HEK293 (cell line): ENCODE measurements at regions not wholly inside any gene's neighbourhood (a gene's known extent, or its start where the extent isn't known, plus 50 kb on each side); places are given as distances from the start of the nearest gene placed in this dataset.

Experiments used
- CTCF ChIA-PET: fragments of 350-600 bp; formaldehyde crosslinking; extraction: SDS; loops from one replicate; lab custom pipeline; 2021; ENCODE audit warnings: antibody characterized with exemption; lab: Yijun Ruan, JAX
- POLR2A ChIA-PET: fragments of 300-600 bp; formaldehyde crosslinking; extraction: SDS; loops from one replicate; lab custom pipeline; 2020; ENCODE audit warnings: antibody characterized with exemption, inconsistent platforms; lab: Yijun Ruan, JAX
- H3K27ac ChIP-seq: fragments of 200-500 bp; sonication (Bioruptor generic); 2 replicates; pipeline ENCODE4 v1.5.1; 2014; ENCODE audit warnings: low read depth, low read length, control low read depth, inconsistent platforms; ENCODE audit errors: extremely low read depth
- H3K36me3 ChIP-seq, 2 experiments: fragments of 200-500 bp in 1 of 2; sonication (Bioruptor generic) in 1 of 2; 1 replicate in 1 of 2; 2 replicates in 1 of 2; pipeline ENCODE4 v1.5.1; 2014 to 2017; ENCODE audit warnings: inconsistent platforms in 2 of 2, low read length in 2 of 2; ENCODE audit not compliant: control insufficient read depth in 2 of 2, insufficient read depth in 1 of 2
- H3K4me1 ChIP-seq: fragments of 200-500 bp; sonication (Bioruptor generic); 2 replicates; pipeline ENCODE4 v1.5.1; 2014; ENCODE audit warnings: mild to moderate bottlenecking, low read length, inconsistent platforms; ENCODE audit not compliant: control insufficient read depth, insufficient read depth
- H3K4me3 ChIP-seq: 2 replicates; pipeline ENCODE4 v1.5.1; 2011; ENCODE audit warnings: low read depth, mild to moderate bottlenecking, control low read depth, low read length, moderate library complexity
- H3K9me3 ChIP-seq: fragments of 200-500 bp; sonication (Bioruptor generic); 2 replicates; pipeline ENCODE4 v1.5.1; 2014; ENCODE audit warnings: low read depth, low read length, inconsistent platforms; ENCODE audit not compliant: control insufficient read depth, insufficient read depth
- GLI4 ChIP-seq: fragments of 450-650 bp; formaldehyde crosslinking; IDR thresholded peaks from 2 replicates; pipeline ENCODE4 v1.5.1; 2016; ENCODE audit warnings: missing biosample characterization, missing genetic modification characterization
- OSR2 ChIP-seq: fragments of 450-650 bp; formaldehyde crosslinking; IDR thresholded peaks from 2 replicates; pipeline ENCODE4 v1.5.1; 2016; ENCODE audit warnings: missing biosample characterization, missing genetic modification characterization
- OVOL3 ChIP-seq: fragments of 450-650 bp; formaldehyde crosslinking; IDR thresholded peaks from 2 replicates; pipeline ENCODE4 v1.5.1; 2016; ENCODE audit warnings: missing biosample characterization, missing genetic modification characterization
- PRDM6 ChIP-seq: fragments of 450-650 bp; formaldehyde crosslinking; IDR thresholded peaks from 2 replicates; pipeline ENCODE4 v1.5.1; 2017; ENCODE audit warnings: missing biosample characterization, missing genetic modification characterization
- ZBTB20 ChIP-seq: fragments of 450-650 bp; formaldehyde crosslinking; IDR thresholded peaks from 2 replicates; pipeline ENCODE4 v1.5.1; 2016; ENCODE audit warnings: missing biosample characterization, missing genetic modification characterization
- ZFHX2 ChIP-seq: fragments of 450-650 bp; formaldehyde crosslinking; conservative IDR thresholded peaks from 2 replicates; pipeline ENCODE4 v1.5.1; 2016; ENCODE audit warnings: missing biosample characterization, missing genetic modification characterization
- ZIC2 ChIP-seq: fragments of 450-650 bp; formaldehyde crosslinking; IDR thresholded peaks from 2 replicates; pipeline ENCODE4 v1.5.1; 2016; ENCODE audit warnings: missing biosample characterization, missing genetic modification characterization
- ZNF530 ChIP-seq: fragments of 450-650 bp; formaldehyde crosslinking; IDR thresholded peaks from 2 replicates; pipeline ENCODE4 v1.5.1; 2016; ENCODE audit warnings: low read depth, missing biosample characterization, missing genetic modification characterization
- ZNF624 ChIP-seq: fragments of 450-650 bp; formaldehyde crosslinking; IDR thresholded peaks from 2 replicates; pipeline ENCODE4 v1.5.1; 2017; ENCODE audit warnings: missing biosample characterization, missing genetic modification characterization
- ZNF658 ChIP-seq: fragments of 450-650 bp; formaldehyde crosslinking; IDR thresholded peaks from 2 replicates; pipeline ENCODE4; 2016; ENCODE audit warnings: missing biosample characterization, missing genetic modification characterization
- ZNF777 ChIP-seq: fragments of 450-650 bp; formaldehyde crosslinking; IDR thresholded peaks from 2 replicates; pipeline ENCODE4 v1.5.1; 2017; ENCODE audit warnings: missing biosample characterization, missing genetic modification characterization, borderline replicate concordance
- ZNF785 ChIP-seq: fragments of 450-650 bp; formaldehyde crosslinking; IDR thresholded peaks from 2 replicates; pipeline ENCODE4 v1.5.1; 2016; ENCODE audit warnings: missing biosample characterization, missing genetic modification characterization
- ZSCAN4 ChIP-seq: fragments of 450-650 bp; formaldehyde crosslinking; IDR thresholded peaks from 2 replicates; pipeline ENCODE4 v1.5.1; 2017; ENCODE audit warnings: missing biosample characterization, missing genetic modification characterization
- TF ChIP-seq, protein P1 (sequence below): fragments of 450-650 bp; formaldehyde crosslinking; IDR thresholded peaks from 2 replicates; pipeline ENCODE4 v1.5.1; 2016; ENCODE audit warnings: missing biosample characterization, missing genetic modification characterization, low read depth
- TF ChIP-seq, protein P2 (sequence below): fragments of 450-650 bp; formaldehyde crosslinking; IDR thresholded peaks from 2 replicates; pipeline ENCODE4 v1.5.0; 2017; ENCODE audit warnings: missing biosample characterization, missing genetic modification characterization, borderline replicate concordance

GRCh38 chr17:13958773-13959172 is 110.5 kb upstream of the COX10 start:
- Histone ChIP-seq H3K9me3 (no peaks in the 10 kb centered on the region), H3K36me3 (no peaks in the 10 kb centered on the region), H3K4me3 (no peak overlapping the region), H3K4me1 (peaks cover 10% of the 10 kb centered on the region), H3K27ac (no peak overlapping the region)
- TF ChIP-seq PRDM6 (tag by site-specific recombination) = peak; percentile 59
- no peak for TF ChIP-seq ZNF624 (tag by site-specific recombination)
- TF ChIP-seq, protein P1, sequence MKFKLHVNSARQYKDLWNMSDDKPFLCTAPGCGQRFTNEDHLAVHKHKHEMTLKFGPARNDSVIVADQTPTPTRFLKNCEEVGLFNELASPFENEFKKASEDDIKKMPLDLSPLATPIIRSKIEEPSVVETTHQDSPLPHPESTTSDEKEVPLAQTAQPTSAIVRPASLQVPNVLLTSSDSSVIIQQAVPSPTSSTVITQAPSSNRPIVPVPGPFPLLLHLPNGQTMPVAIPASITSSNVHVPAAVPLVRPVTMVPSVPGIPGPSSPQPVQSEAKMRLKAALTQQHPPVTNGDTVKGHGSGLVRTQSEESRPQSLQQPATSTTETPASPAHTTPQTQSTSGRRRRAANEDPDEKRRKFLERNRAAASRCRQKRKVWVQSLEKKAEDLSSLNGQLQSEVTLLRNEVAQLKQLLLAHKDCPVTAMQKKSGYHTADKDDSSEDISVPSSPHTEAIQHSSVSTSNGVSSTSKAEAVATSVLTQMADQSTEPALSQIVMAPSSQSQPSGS = no peak
- TF ChIP-seq OSR2 (tag by site-specific recombination) = 0 out of 2 replicates have a peak, but pooled peaks have one; percentile 31
- no peak for TF ChIP-seq ZNF530 (tag by site-specific recombination)
- ChIA-PET POLR2A (no interaction called here), CTCF (no interaction called here)

GRCh38 chr17:13961265-13961664 is 108.0 kb upstream of the COX10 start:
- no peak for TF ChIP-seq ZIC2 (tag by site-specific recombination)
- TF ChIP-seq, all 188 proteins: peak for 0
- Histone ChIP-seq H3K36me3 (no peaks in the 10 kb centered on the region), H3K4me3 (no peak overlapping the region), H3K4me1 (peaks cover 14% of the 10 kb centered on the region), H3K9me3 (no peaks in the 10 kb centered on the region), H3K27ac (no peak overlapping the region)
- CTCF ChIA-PET = no interaction called here
- POLR2A ChIA-PET = no interaction called here

DNA sequence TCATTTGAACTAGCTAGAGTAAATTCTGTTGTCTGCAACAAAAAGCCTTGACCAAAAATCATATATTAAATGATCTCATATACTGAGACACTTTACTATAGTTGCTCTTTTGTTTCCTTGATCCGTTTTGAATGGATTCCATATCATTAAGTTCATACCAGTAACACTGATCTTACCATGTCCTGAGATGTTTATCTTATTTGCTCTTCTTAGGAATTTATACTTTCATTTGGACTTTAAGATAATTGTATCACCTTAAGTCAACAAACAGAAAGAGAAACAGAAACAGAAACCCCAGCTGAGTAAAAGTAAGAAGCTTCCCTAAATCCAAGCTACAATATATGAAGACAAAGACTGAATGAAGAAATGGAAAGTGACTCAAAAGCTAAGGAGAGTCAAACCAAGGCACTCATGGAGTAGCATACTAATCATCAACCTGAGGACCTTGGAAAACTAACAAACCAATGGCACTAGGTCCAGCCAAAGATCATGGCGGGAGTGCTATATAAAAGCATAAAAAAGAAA is 106.5 kb upstream of the COX10 start:
- Histone ChIP-seq H3K27ac (no peak overlapping the region), H3K9me3 (no peaks in the 10 kb centered on the region), H3K36me3 (no peaks in the 10 kb centered on the region), H3K4me3 (no peak overlapping the region), H3K4me1 (peaks cover 14% of the 10 kb centered on the region)
- ChIA-PET POLR2A (no interaction called here), CTCF (no interaction called here)
- TF ChIP-seq, protein P2, sequence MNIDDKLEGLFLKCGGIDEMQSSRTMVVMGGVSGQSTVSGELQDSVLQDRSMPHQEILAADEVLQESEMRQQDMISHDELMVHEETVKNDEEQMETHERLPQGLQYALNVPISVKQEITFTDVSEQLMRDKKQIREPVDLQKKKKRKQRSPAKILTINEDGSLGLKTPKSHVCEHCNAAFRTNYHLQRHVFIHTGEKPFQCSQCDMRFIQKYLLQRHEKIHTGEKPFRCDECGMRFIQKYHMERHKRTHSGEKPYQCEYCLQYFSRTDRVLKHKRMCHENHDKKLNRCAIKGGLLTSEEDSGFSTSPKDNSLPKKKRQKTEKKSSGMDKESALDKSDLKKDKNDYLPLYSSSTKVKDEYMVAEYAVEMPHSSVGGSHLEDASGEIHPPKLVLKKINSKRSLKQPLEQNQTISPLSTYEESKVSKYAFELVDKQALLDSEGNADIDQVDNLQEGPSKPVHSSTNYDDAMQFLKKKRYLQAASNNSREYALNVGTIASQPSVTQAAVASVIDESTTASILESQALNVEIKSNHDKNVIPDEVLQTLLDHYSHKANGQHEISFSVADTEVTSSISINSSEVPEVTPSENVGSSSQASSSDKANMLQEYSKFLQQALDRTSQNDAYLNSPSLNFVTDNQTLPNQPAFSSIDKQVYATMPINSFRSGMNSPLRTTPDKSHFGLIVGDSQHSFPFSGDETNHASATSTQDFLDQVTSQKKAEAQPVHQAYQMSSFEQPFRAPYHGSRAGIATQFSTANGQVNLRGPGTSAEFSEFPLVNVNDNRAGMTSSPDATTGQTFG (tag by site-specific recombination) = no peak
- no peak for TF ChIP-seq ZNF785 (tag by site-specific recombination)
- no peak for TF ChIP-seq ZFHX2 (tag by site-specific recombination)
- TF ChIP-seq OVOL3 (tag by site-specific recombination) = no peak
- TF ChIP-seq ZNF658 (tag by site-specific recombination) = no peak
- no peak for TF ChIP-seq ZNF777 (tag by site-specific recombination)
- TF ChIP-seq ZBTB20 (tag by site-specific recombination) = no peak
- no peak for TF ChIP-seq GLI4 (tag by site-specific recombination)
- TF ChIP-seq ZSCAN4 (tag by site-specific recombination) = no peak
